ENCODE measurements at regions not wholly inside any gene's neighbourhood (a gene's known extent, or its start where the extent isn't known, plus 50 kb on each side); places are given as distances from the start of the nearest gene placed in this dataset.

GRCh38 chr13:109537584-109537983 lies 248.8 kb downstream of the IRS2 start:
- no peak for TF ChIP-seq CTCF (IDR thresholded peaks at IDR 0.05; ENCODE audit: low read length)
- no peak for TF ChIP-seq EZH2 (IDR thresholded peaks at IDR 0.05; ENCODE audit: borderline replicate concordance, low read length)
